Activated CD4-positive, alpha-beta T cell treated with anti-CD3 and anti-CD28 coated beads, Interleukin-10, Interleukin-2, amounts not matched to agents 100 ng/mL and 50 ng/mL, durations not matched to agents 16 hours and 8 hours (primary cell): ENCODE measurements at regions not wholly inside any gene's neighbourhood (a gene's known extent, or its start where the extent isn't known, plus 50 kb on each side); places are given as distances from the start of the nearest gene placed in this dataset.

Experiments
- DNase-seq: peaks from one replicate; pipeline ENCODE4 v3.0.0-alpha.2; 2020

GRCh38 chr17:71969500-71969899 is 151.3 kb upstream of the SOX9 start:
- DNase-seq, result no peak

DNA sequence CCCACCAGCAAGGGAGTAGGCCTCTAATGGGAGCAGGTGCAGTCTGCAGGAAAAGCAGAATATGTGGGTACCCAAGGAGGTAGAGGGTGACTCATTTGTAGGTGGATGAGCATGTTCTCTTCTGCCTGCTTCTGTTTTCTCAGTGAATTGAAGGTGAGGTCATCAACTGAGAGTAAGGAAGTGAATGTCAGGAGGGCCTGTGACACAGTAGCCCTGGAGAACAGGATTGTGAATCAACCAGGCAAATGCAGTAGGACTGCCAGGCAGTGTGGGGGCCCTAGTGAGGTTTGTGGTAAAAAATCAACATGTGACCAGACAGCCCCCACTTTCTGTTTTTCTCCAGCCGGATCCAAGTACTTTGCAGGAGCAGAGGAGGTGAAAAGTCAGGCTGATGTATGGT is 150.5 kb upstream of the SOX9 start:
- DNase-seq, result no peak

DNA sequence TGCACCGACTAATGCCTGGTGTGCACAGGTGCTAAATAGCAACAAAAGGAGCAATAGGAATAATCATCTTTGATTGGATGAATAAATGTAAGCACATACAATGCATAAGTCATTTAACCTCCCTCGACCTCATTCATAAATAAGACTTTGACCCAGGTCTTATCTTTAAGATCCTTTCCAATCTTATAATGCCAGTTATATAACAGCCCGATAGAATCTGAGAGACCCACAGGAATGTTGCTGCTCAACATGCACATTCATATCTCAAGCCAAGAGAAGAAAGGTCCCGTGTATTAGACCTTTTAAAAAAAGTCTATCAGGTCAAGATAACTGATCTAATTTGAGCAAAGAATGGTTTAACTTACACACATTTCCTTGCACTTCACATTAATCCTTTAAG is 146.8 kb upstream of the SOX9 start:
- DNase-seq, result no peak

DNA sequence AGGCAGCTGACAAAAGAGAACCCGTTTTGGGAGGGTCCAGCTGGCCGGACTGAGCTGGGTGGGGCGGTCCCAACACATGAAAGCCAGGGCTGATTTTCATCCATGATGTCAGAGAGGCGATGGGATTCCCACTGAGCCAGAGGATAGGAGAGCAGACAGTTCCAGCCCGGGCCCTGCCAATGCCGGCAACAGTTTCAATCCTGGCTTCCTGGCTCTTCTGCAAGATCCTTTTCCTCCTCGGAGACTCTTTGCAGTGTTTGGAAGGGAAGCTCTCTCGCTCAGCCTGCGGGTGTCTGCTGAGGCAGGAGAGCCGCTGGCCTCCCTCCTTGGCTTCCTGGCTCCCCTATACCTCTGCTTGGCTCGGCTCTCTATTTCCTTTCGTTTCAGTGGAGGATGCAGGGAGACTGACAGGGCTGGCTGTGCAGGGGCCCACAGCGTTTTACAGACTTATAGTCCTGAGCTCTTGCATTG is 145.5 kb upstream of the SOX9 start:
- no peak for DNase-seq

GRCh38 chr17:71976011-71976649 is 144.7 kb upstream of the SOX9 start:
- DNase-seq, result no peak

GRCh38 chr17:71978435-71978834 is 142.4 kb upstream of the SOX9 start:
- DNase-seq, result no peak

DNA sequence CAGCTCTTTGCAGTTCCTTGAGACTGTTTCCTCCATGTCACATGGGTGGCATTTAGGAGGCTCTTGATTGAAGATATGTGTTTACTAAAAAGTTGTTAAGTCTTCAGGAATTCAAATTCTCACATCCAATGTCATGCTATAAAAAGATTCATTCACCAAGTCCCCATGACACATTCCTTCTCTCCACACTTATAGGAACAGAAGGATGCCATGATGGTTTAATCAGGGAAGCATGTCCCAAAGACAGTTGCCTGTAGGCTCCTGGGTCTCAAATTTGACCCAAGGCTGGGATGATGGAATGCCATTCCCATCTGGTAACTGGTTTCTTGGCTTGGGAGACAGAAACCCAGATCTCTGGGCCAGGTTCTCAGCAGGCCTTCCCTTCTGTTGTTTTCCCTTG is 140.6 kb upstream of the SOX9 start:
- no peak for DNase-seq

DNA sequence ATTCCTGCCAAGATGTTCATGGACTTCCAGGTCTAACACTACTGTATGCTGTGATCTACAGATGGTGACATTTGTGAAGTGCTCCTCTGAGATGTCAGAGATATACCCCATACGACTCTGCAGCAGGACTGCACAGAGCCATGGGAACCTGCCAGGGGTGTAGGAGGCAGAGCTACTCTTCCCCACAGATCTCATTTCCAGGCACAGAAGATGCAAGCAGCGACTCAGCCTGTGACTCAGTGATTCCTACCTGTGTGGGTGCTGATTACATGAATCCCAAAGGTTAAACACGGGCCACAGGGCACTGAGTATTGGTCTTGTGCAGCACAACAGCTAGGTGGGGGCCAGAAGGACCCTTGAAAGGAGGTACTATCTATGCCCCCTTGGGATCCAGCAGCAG is 137.0 kb upstream of the SOX9 start:
- DNase-seq, result no peak

DNA sequence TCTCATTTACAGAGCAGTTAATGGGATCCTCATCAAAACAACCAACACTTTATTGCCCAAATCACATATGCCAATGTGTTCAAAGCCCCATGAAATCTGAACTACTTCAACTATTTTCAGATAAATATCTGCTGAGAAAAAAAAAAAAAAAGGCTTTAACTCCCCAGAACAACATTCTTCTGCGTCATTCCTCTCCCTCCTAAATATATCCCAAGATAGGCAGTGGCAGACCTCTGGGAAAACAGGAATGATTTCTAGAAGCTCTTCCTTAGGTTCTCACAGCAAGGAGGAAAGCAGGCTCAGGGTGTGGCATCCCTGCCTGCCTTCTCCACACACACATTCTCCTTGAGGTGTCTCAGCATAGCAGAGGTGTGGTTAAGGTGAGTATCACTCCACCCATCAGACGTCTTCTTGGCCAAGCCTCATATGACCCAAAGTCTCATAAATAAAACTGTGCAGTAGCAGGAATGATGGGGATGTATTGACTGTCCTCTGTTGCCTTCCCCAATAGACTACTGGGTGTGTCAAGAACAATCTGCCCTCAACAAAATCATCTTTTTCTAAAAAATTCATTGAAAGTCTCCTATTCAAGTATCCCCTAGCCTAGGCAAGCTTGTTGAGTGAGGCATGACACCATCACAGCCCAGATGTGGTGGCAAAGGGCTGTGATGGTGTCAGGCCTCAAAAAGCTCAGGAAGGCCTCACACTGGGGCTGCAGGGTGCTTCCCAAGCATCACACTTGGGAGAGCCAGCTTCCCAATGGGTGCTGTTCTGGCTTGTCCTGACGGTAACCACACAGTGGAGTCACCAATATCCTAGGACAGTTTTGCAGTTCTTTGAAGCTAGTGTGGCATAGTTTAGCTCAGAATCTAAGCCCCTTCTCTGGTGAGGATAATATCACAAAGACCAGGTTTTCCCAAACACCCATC is 135.4 kb upstream of the SOX9 start:
- no peak for DNase-seq

DNA sequence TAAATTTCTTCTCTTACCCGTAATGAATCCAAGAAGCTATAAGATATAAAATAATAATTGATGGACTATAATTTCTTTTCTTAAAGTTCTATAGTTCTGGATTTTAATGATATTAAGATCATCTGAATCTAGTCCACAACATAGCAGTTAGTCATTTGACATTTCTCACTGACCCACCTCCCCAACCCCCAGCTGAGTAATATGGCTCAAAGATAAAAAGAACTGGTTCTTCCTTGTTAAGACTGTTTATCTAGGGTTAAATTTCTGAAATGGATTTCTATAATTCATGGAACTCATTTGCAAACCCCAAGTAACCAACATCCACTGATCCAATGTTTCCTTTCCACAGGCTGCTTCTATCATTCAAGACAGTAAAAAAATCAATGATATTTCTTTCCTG is 133.9 kb upstream of the SOX9 start:
- DNase-seq, result no peak

- no peak for DNase-seq
These were observed 133.2 kb upstream of the SOX9 start for GRCh38 chr17:71987634-71988033.

- DNase-seq, result no peak
These were observed 131.7 kb upstream of the SOX9 start for GRCh38 chr17:71989117-71989516.

- DNase-seq, result no peak
These were observed 127.5 kb upstream of the SOX9 start for GRCh38 chr17:71993363-71993762.

DNA sequence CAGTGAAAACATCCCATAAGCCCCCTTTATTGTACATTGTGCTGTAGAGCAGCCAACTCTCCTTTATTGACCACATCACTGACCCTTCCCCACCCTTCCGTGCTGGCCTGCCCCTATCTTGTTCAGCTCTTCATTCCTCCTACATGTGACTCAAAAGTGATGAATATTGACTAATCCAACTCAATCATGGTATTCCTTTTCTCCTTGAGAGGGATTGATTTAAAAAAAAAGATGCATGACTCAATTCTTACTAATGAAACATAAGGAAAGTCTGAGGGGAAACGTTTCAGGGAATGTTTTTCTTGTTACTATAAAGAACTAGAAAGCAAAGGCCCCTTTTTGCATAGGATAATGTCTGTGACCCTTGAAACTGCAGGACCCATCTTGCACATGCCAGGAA is 125.2 kb upstream of the SOX9 start:
- DNase-seq, result no peak

- DNase-seq, result no peak
These were observed 116.8 kb upstream of the SOX9 start for GRCh38 chr17:72004011-72004427.

GRCh38 chr17:72004611-72005331 is 116.0 kb upstream of the SOX9 start:
- DNase-seq, result no peak

DNA sequence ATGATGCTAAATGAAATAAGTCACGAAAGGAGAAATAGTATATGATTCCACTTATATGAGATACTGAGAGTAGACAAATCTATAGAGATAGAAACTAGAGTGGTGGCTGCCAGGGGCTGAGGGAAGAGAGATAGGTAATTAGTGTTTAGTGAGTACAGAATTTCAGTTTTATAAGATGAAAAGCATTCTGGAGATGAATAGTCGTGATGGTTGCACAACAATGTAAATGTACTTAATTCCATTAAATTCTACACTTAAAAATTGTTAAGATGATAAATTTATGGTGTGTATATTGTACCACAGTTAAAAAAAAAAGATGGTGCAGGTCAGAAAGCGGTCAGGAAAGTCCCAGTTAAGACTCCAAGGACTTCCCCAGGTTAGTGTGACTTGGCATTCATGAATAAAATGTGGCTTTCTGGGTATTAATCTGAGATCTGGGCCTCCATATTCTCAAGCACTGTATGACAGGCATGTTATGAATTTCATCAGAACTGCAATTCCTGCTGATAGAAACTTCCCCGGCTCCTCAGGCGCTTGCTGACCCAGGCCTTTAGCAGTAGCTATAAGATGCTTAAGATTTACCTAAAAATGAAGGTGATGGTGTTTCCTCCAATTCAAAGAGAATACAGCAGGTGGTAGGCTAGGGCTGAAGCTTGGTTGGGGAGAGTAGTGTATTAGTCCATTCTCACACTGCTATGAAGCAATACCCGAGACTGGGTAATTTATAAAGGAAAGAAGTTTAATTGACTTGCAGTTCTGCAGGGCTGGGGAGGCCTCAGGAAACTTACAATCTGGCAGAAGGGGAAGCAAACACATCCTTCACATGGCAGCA is 115.3 kb upstream of the SOX9 start:
- DNase-seq, result no peak

DNA sequence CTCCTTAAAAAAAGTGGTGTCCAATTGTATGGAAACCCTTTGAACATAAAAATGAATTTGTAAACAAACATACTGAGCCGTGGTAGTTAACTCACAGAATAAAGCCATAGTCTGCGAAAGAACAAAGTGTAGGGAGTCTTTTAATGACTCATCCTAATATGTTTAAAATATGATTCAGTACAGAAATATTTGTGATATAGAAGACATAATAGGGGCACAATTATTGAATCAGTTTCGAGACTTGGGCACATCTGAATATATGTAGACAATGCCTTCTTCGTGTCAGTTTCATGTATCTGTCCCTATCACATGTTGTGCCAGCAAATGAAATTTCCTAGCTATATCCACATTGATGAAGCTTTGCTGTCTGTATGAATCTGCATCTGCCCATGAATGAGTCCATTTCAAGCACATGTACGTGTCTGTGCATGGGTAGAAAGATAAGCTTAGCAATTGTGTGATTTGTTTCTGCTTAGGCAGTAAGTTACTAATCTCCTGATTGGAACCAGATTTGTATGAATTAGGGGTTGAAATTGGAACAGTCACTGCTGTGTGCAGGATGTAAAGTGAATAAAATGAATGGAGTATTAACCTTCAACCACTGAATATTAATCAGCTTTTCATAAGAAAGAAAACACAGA is 112.5 kb upstream of the SOX9 start:
- no peak for DNase-seq

- no peak for DNase-seq
These were observed 109.3 kb upstream of the SOX9 start for GRCh38 chr17:72011561-72011960.

DNA sequence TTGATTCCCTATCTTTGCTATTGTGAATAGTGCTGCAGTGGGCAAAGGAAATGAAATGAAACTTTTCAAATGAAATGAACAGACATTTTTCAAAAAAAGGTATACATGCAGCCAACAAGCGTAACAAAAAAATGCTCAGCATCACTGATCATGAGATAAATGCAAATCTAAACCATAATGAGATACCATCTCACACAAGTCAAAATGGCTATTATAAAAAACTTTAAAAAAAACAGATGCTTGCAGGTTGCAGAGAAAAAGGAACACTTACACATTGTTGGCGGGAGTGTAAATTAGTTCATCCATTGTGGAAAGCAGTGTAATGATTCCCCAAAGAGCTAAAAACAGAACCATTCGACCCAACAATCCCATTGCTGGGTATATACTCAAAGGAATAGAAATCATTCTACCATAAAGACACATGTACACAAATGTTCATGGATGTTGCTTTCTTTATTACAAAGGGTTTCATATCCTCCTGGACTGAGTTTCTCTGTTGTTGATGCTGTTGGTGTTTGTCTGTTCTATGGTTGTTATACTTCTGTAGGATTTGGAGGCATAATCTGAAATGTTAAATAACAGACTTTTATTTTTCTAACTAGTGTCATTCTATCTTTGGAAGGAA is 99.3 kb upstream of the SOX9 start:
- no peak for DNase-seq
